Thymus (tissue), 11 donors: ENCODE measurements at regions not wholly inside any gene's neighbourhood (a gene's known extent, or its start where the extent isn't known, plus 50 kb on each side); places are given as distances from the start of the nearest gene placed in this dataset.

Source experiments
- DNase-seq, 9 donors: peaks; one replicate each; pipeline ENCODE4 v3.0.0-alpha.2; 2013; ENCODE audit warnings: low spot score in 9 of 9, low read depth in 6 of 9, missing footprints in 1 of 9
- H3K27ac ChIP-seq, 2 donors: one replicate each; pipeline ENCODE4 v1.5.1; 2013; ENCODE audit warnings: control low read depth in 1 of 2, low read depth in 1 of 2, low read length in 1 of 2, mild to moderate bottlenecking in 1 of 2, moderate library complexity in 1 of 2
- H3K27me3 ChIP-seq, 2 donors: one replicate each; pipeline ENCODE4 v1.5.1; 2013; ENCODE audit warnings: low read length in 1 of 2; ENCODE audit not compliant: control insufficient read depth in 2 of 2, insufficient read depth in 1 of 2
- H3K36me3 ChIP-seq, 2 donors: one replicate each; pipeline ENCODE4 v1.5.1; 2013; ENCODE audit warnings: low read length in 1 of 2, mild to moderate bottlenecking in 1 of 2, moderate library complexity in 1 of 2; ENCODE audit not compliant: control insufficient read depth in 2 of 2, insufficient read depth in 2 of 2
- H3K4me1 ChIP-seq, 2 donors: one replicate each; pipeline ENCODE4 v1.5.1; 2013; ENCODE audit warnings: low read length in 2 of 2; ENCODE audit not compliant: control insufficient read depth in 2 of 2, insufficient read depth in 2 of 2
- H3K4me3 ChIP-seq, 2 donors: one replicate each; pipeline ENCODE4 v1.5.1; 2013; ENCODE audit warnings: low read length in 2 of 2, control low read depth in 1 of 2, mild to moderate bottlenecking in 1 of 2
- H3K9me3 ChIP-seq, 2 donors: one replicate each; pipeline ENCODE4 v1.5.1; 2013; ENCODE audit warnings: low read length in 1 of 2, mild to moderate bottlenecking in 1 of 2; ENCODE audit not compliant: control insufficient read depth in 2 of 2, insufficient read depth in 1 of 2
- WGBS: extraction: QIAGEN DNeasy Blood & Tissue Kit; methylation state at CpG from one replicate; pipeline ENCODE4 v1.1.7; 2013; 5-methylcytosine and 5-hydroxymethylcytosine counted together
- donor health status: healthy.

DNA sequence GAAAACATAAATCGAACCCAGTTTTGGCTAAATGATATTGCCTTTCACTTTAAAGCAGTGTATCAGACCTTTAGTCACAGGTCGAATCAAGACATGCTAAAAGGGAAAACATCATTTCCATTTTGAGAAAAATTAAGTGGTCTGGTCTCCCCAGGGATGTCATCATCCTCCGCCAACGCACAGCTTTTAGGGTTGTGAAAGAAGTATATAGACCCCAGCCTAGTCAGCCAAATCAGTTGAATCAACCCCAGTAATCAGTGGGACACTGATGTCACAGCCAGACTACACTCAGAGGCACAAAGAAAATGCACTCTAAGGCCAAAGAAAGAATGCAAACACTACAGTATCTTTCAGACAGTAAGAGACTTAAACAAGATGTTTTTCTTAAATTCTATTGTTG is 187.4 kb downstream of the ZIC4 start:
- no peak for DNase-seq
- Histone ChIP-seq H3K4me3 (no peak overlapping the region), H3K36me3 (no peaks in the 10 kb centered on the region), H3K4me1 (no peaks in the 10 kb centered on the region), H3K27ac (no peak overlapping the region), H3K27me3 (no peaks in the 10 kb centered on the region), H3K9me3 (no peaks in the 10 kb centered on the region)
- 86% methylated on average over 4 of the region's 4 CpGs for WGBS

DNA sequence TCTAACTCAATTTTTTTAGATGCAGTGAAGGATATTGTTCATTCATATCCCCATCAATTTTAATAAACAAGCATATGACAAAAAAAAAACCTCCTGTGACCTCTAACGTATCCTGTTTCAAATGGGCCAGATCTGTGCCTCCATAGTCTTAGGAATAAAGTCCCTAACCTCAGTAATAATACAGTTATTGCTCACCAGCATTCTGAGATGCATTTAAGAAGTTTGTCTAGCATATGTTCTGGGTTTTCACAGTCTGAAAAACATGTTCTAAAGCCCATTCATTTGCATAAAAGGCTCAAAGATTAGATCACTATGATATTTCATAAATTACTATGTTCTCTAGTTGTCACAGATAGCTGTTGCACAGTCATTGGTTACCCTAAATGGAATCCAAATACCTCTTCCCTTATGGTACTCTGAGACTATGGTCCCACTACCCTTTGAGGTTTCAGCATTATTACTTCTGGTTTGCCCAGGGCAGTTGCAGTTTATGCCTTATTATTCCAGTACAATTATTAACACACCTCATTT is 190.1 kb downstream of the ZIC4 start:
- Histone ChIP-seq H3K27ac (no peak overlapping the region), H3K36me3 (no peaks in the 10 kb centered on the region), H3K4me1 (no peaks in the 10 kb centered on the region), H3K27me3 (no peaks in the 10 kb centered on the region), H3K9me3 (no peaks in the 10 kb centered on the region), H3K4me3 (no peak overlapping the region)
- 81% methylated on average over 1 of the region's 1 CpG for WGBS
- DNase-seq, result no peak

DNA sequence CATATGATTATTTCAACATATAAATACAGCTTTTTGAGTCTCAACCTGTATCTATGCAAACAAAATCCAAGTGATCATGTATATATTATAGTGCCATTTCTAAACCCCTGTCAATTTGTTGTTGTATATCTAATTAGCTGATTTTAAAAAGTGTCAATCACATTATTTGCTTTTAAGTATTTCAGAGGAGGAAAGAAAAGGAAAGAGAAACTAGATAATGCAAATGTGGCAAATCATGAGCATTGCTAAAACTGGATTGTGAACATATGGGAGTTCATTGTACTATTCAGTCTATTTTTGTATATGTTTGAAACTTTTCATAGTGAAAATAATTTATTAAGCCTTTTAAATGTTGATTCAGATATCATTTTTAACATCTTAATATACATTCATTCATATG is 190.7 kb downstream of the ZIC4 start:
- H3K36me3 ChIP-seq, result no peaks in the 10 kb centered on the region
- H3K9me3 ChIP-seq, result no peaks in the 10 kb centered on the region
- no peak overlapping the region for H3K27ac ChIP-seq
- H3K27me3 ChIP-seq, result no peaks in the 10 kb centered on the region
- H3K4me3 ChIP-seq, result no peak overlapping the region
- DNase-seq, result no peak
- no peaks in the 10 kb centered on the region for H3K4me1 ChIP-seq

DNA sequence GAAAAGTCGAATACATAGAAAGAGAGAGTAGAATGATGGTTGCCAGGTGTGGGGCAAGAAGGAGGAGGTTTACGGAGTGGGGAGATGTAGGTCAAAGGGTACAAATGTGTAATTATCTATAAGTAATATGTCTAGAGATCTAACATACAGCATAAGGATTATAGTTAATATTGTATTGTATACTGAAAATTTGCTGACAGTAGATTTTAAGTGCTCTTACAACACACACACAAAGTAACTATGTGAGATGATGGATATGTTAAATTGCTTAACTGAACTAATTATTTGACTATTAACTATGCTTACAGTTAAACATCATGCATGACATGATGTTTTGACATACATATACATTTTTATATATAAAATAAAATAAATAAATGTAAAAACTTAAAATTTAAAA is 192.7 kb downstream of the ZIC4 start:
- no peaks in the 10 kb centered on the region for H3K27me3 ChIP-seq
- WGBS, result 94% methylated on average over 2 of the region's 2 CpGs
- no peak overlapping the region for H3K27ac ChIP-seq
- DNase-seq, result no peak
- no peaks in the 10 kb centered on the region for H3K9me3 ChIP-seq
- no peaks in the 10 kb centered on the region for H3K36me3 ChIP-seq
- H3K4me3 ChIP-seq, result no peak overlapping the region
- no peaks in the 10 kb centered on the region for H3K4me1 ChIP-seq

DNA sequence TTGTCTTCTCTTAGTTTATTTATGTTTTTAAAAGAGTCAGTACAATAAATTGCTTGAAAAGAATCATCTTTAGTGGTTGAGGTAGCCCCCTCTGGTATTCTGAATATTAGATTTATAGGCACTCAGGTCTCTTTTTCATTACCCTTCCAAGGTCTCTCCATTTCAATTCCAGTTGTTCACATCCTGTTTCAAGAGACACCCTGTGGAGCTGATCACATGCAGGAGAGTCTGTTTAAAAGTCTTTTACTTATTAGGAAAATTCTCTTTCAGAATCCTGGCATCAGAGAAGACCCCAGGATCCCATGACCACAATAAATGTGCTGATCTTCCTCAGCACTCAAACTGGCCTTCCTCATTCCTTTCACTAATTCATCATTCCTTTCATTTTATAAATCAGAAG is 195.7 kb downstream of the ZIC4 start:
- H3K36me3 ChIP-seq, result no peaks in the 10 kb centered on the region
- H3K4me1 ChIP-seq, result no peaks in the 10 kb centered on the region
- H3K27ac ChIP-seq, result no peak overlapping the region
- no peaks in the 10 kb centered on the region for H3K27me3 ChIP-seq
- no peak for DNase-seq
- H3K9me3 ChIP-seq, result no peaks in the 10 kb centered on the region
- no peak overlapping the region for H3K4me3 ChIP-seq

DNA sequence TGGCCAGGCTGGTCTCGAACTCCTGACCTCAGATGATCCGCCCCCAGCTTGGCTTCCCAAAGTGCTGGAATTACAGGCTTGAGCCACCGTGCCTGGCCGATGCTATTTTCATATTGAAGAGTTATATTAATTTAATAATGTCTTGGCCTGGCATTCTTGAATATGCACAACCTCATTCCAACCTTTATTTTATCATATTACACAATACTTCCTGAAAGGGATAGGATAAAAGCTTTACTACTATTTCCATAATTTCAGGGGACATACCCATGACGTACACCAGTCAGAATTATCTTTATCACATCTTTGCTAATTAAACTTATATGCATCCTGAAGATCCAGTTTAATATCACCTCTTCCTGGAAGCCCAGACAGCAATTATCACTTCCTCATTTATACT is 205.3 kb downstream of the ZIC4 start:
- Histone ChIP-seq H3K4me3 (no peak overlapping the region), H3K4me1 (no peaks in the 10 kb centered on the region), H3K27ac (no peak overlapping the region), H3K36me3 (no peaks in the 10 kb centered on the region), H3K27me3 (no peaks in the 10 kb centered on the region), H3K9me3 (no peaks in the 10 kb centered on the region)
- no peak for DNase-seq
- WGBS, result 90% methylated on average over 5 of the region's 5 CpGs

DNA sequence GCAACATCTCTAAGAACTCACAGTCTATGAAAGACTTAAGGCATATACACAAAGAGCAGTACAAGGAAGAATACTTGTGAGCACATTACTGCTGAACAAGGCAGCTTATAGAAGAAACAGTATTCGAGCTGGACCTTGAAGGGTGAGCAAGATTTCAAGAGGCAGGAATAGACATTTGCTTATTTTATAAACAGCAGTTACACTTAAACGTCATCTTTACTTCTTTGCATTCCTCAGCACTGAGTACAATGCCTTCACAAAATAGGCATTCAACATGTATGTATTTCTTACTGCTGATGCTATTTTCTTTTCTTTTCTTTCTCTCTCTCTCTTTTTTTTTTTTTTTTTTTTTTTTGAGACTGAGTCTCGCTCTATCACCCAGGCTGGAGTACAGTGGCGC is 205.8 kb downstream of the ZIC4 start:
- no peaks in the 10 kb centered on the region for H3K9me3 ChIP-seq
- H3K36me3 ChIP-seq, result no peaks in the 10 kb centered on the region
- no peak overlapping the region for H3K27ac ChIP-seq
- H3K27me3 ChIP-seq, result no peaks in the 10 kb centered on the region
- no peaks in the 10 kb centered on the region for H3K4me1 ChIP-seq
- no peak overlapping the region for H3K4me3 ChIP-seq
- no peak for DNase-seq
- 88% methylated on average over 4 of the region's 4 CpGs for WGBS

DNA sequence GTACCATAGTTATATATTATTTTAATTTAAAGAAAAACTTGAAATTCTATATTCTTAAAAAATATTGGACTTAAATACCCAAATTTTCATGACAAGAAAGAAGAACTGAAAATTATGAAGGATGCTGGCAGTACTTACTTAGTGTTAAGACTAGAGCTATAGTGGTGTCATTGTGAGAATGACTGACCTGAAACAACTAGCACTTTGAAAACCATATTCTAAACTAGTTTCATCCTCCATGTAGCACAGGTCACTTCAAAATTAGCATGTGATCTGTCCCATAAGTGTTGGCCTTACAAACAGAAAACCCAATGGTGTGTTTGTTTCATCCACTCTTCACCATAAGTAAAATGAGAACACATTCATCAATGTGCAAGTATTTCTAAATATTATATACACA is 208.6 kb downstream of the ZIC4 start:
- no peak overlapping the region for H3K27ac ChIP-seq
- H3K4me1 ChIP-seq, result no peaks in the 10 kb centered on the region
- H3K36me3 ChIP-seq, result no peaks in the 10 kb centered on the region
- no peak overlapping the region for H3K4me3 ChIP-seq
- no peaks in the 10 kb centered on the region for H3K9me3 ChIP-seq
- no peak for DNase-seq
- no peaks in the 10 kb centered on the region for H3K27me3 ChIP-seq

DNA sequence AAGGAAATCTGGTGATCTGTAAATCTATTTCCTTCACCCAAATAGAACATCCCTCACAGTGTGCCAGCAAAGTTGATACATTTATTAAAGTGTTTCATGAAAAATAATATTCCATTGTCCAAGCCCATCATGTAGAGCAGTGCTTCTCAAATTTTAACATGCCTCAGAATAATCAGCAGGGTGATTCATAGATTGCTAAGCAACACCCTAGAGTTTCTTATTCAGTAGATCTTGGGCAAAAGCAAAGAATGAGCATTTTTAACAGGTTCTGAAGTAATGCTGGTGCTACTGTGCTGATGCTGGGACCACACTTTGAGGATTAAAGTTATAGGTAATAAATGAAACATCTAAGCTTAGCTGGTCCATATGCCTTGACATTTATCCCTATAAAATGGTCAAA is 210.5 kb downstream of the ZIC4 start:
- H3K4me1 ChIP-seq, result no peaks in the 10 kb centered on the region
- H3K9me3 ChIP-seq, result no peaks in the 10 kb centered on the region
- DNase-seq, result no peak
- no peak overlapping the region for H3K27ac ChIP-seq
- no peak overlapping the region for H3K4me3 ChIP-seq
- H3K36me3 ChIP-seq, result no peaks in the 10 kb centered on the region
- no peaks in the 10 kb centered on the region for H3K27me3 ChIP-seq

DNA sequence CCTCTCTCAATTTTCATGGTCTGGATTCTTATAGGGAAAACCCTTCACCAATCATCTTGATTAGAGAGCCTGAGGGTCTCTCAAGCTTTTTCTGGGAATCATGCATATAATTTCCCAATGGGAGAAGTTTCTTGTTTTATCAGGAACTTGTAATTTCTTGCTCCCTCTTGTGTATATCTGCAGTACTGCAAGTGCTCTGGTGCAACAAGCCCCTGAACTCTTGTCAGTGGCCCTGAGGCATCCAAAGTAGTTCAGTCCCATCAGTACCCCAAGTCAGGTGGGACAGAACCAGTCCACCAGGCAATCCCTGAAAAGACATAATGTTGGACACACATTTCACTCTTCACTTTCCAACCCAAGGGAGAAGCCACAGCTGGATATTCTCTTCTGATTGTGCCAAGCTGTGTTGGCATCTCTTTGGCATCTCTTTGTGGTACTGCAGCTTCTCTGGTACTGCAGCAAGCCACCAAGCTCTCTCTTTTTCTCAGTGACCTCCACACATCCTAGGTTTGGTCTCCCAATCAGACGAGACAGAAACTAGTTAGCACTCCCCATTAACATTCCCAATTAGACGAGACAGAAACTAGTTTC is 214.5 kb downstream of the ZIC4 start:
- DNase-seq, result peak in 4 of 9 donors; percentile 4 to 22 (median 12)
- WGBS, result 84% methylated on average over 2 of the region's 2 CpGs
- no peaks in the 10 kb centered on the region for H3K9me3 ChIP-seq
- H3K27me3 ChIP-seq, result no peaks in the 10 kb centered on the region
- no peaks in the 10 kb centered on the region for H3K36me3 ChIP-seq
- no peaks in the 10 kb centered on the region for H3K4me1 ChIP-seq
- no peak overlapping the region for H3K4me3 ChIP-seq
- no peak overlapping the region for H3K27ac ChIP-seq
